SIG-M5 (cell line): ENCODE measurements at regions not wholly inside any gene's neighbourhood (a gene's known extent, or its start where the extent isn't known, plus 50 kb on each side); places are given as distances from the start of the nearest gene placed in this dataset.
"Not testable (repeated sequence)": the region's sequence is repeated elsewhere in the genome, so short reads cannot be mapped to it uniquely, and the experiment has no call there.

ENCODE experiments used
- DNase-seq: peaks from one replicate; lab custom pipeline; 2025; lab: John Stamatoyannopoulos, UW

GRCh38 chr5:105036814-105037213 is 1474.2 kb upstream of the NUDT12 start:
- DNase-seq = not testable (repeated sequence)

GRCh38 chr5:105034401-105034763 is 1471.8 kb upstream of the NUDT12 start:
- DNase-seq = no peak

GRCh38 chr5:105033637-105034400 is 1471.2 kb upstream of the NUDT12 start:
- no peak for DNase-seq

- DNase-seq = no peak
Observed at GRCh38 chr5:105032917-105033316, 1470.3 kb upstream of the NUDT12 start.

- no peak for DNase-seq
Observed at GRCh38 chr5:105030153-105030552, 1467.6 kb upstream of the NUDT12 start.

- DNase-seq = no peak
Observed at GRCh38 chr5:105015098-105015497, 1452.5 kb upstream of the NUDT12 start.

GRCh38 chr5:104998572-104998971 is 1436.0 kb upstream of the NUDT12 start:
- no peak for DNase-seq

- no peak for DNase-seq
Observed at GRCh38 chr5:104998169-104998568, 1435.6 kb upstream of the NUDT12 start.

- no peak for DNase-seq
Observed at GRCh38 chr5:104987074-104987473, 1424.5 kb upstream of the NUDT12 start.

GRCh38 chr5:104977529-104977928 is 1414.9 kb upstream of the NUDT12 start:
- DNase-seq = no peak

- no peak for DNase-seq
Observed at GRCh38 chr5:104967806-104968410, 1405.3 kb upstream of the NUDT12 start.

- no peak for DNase-seq
Observed at GRCh38 chr5:104965006-104965405, 1402.4 kb upstream of the NUDT12 start.

- no peak for DNase-seq
Observed at GRCh38 chr5:104955479-104955878, 1392.9 kb upstream of the NUDT12 start.

- DNase-seq = no peak
Observed at GRCh38 chr5:104952876-104953275, 1390.3 kb upstream of the NUDT12 start.

GRCh38 chr5:104951829-104952228 is 1389.2 kb upstream of the NUDT12 start:
- no peak for DNase-seq

- no peak for DNase-seq
Observed at GRCh38 chr5:104947076-104947475, 1384.5 kb upstream of the NUDT12 start.

GRCh38 chr5:104942735-104943134 is 1380.1 kb upstream of the NUDT12 start:
- DNase-seq = no peak

- no peak for DNase-seq
Observed at GRCh38 chr5:104941030-104941645, 1378.5 kb upstream of the NUDT12 start.

- DNase-seq = no peak
Observed at GRCh38 chr5:104937598-104937997, 1375.0 kb upstream of the NUDT12 start.

GRCh38 chr5:104932431-104932830 is 1369.8 kb upstream of the NUDT12 start:
- no peak for DNase-seq

- no peak for DNase-seq
Observed at GRCh38 chr5:104928906-104929520, 1366.4 kb upstream of the NUDT12 start.

GRCh38 chr5:104915226-104915625 is 1352.6 kb upstream of the NUDT12 start:
- no peak for DNase-seq

GRCh38 chr5:104914536-104915070 is 1352.0 kb upstream of the NUDT12 start:
- no peak for DNase-seq
